Astrocyte of the cerebellum (primary cell): ENCODE measurements at regions not wholly inside any gene's neighbourhood (a gene's known extent, or its start where the extent isn't known, plus 50 kb on each side); places are given as distances from the start of the nearest gene placed in this dataset.
A peak's percentile ranks its signal among the peaks of the same experiment; 100 is the strongest.
"Not testable (repeated sequence)": the region's sequence is repeated elsewhere in the genome, so short reads cannot be mapped to it uniquely, and the experiment has no call there.

Source experiments
- DNase-seq: peaks from one replicate; pipeline ENCODE4 v3.0.0-alpha.2; 2011; ENCODE audit warnings: low read depth
- H3K4me3 ChIP-seq: 2 replicates; pipeline ENCODE4 v1.5.1; 2011; ENCODE audit warnings: mild to moderate bottlenecking, low read depth, low read length, moderate library complexity
- CTCF ChIP-seq: IDR thresholded peaks from 2 replicates; pipeline ENCODE4 v1.5.1; 2012; ENCODE audit warnings: low read length, low read depth, moderate library complexity, mild to moderate bottlenecking; ENCODE audit errors: missing control alignments
- in situ Hi-C: cut with HindIII; loops from 2 replicates; pipeline ENCODE4 v1.10.0; 2017; ENCODE audit warnings: low sequenced_read_pairs

DNA sequence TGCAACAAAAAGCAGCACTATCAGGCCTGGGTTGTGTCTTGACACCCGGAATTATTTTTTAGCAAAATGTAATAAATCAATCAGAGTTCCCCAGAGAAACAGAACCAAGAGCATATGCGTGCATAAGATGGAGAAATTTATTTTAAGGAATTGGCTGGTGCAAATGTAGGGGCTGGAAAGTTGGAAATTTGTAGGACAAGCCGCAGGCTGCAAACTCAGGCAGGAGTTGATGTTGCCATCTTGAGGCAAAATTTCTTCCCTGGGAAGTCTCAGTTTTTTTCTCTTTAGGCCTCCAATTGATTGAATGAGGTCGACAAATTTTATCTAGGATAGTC lies 158.9 kb upstream of the FAM20A start:
- no peak overlapping the region for H3K4me3 ChIP-seq
- TF ChIP-seq CTCF = no peak
- DNase-seq = no peak
- in situ Hi-C loops = no loop called here

DNA sequence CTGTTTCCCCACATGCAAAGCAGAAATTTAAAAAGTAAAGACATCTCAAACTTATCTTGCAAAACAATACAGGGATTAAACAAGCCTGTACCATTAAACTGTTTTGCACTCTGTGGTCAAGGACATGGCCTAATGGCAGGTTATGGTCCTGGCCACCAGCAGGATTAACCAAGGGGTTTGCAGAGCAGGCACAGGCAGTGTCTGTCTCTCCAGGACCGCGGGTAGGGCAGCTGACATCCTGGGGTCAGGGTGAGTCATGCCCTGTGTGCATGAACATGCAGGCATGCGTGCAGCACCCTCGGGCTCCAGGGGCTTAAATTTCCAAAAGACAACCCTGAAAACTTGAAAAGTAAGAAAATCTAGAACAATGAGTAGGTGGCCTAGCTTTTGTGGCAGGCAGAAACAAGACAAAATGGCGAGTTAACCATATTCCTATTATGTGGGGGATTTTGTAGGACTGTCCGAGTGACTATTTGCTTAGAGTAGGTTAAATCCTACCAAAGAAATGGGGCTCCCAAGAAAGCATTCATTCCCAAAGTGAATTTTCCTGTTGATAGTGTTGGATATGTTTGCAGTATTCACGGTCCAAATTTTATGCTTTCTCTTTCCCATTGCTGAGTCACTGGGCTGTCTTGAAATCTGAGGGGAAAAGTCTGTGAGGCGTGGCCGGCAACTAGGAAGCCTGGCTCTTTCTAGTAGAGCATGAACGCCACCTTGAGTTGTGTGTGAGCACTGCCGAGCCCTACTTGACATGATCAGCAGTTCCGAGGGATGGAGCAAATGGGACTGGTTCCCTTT lies 158.4 kb upstream of the FAM20A start:
- peak; percentile 91 for DNase-seq
- H3K4me3 ChIP-seq = peak overlapping the region; percentile 14
- TF ChIP-seq CTCF = peak; percentile 97
- in situ Hi-C loops = no loop called here

DNA sequence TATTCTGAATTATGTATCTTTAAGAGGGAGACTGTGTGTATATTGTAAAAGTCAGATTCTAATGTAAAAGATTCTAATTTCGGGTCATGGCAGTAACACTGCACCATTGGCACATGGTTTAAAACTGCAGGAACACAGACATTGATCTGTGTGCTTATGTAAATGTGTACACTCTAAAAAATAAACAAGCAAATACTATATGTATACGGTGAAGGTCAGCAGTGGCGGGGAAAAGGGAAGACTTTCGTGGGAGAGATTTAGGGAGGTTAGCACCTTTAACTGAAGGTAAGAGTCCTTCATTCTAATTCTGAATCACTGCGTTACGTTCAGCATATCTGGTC lies 157.8 kb upstream of the FAM20A start:
- in situ Hi-C loops = no loop called here
- no peak for TF ChIP-seq CTCF
- DNase-seq = no peak
- no peak overlapping the region for H3K4me3 ChIP-seq

GRCh38 chr17:68757866-68758757 lies 156.9 kb upstream of the FAM20A start:
- in situ Hi-C loops, DNase-seq, H3K4me3 ChIP-seq: not testable (repeated sequence)

DNA sequence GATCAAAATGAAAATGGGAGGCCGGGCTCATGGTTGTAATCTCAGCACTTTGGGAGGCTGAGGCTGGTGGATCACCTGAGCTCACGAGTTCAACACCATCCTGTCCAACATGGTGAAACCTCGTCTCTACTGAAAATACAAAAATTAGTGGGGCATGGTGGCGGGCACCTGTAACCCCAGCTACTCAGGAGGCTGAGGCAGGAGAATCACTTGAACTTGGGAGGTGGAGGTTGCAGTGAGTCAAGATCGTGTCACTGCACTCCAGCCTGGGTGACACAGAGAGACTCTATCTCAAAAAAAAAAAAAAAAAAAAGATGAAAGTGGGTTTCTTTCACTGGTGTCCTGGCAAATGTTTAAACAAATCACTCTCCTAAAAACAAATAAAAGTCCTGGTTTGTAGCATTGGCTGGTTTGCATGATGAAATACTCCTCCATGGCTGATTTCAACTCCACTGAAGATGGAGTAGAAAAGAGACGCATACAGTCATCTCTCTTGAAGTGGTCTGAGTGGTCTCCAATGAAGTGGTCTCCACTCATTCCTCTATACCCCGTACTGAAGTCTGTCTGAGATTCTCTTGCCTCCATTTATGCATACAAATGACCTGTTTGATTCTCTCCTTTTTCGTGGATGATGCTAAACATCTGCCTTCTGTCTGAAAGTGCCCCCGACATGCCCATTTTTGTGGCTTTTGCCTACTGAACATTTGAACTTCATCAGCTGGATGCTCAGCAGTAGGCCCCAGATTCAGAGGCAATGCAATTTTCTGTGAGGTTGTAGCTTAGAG lies 153.0 kb upstream of the FAM20A start:
- no peak for TF ChIP-seq CTCF
- DNase-seq = no peak
- in situ Hi-C loops = no loop called here
- H3K4me3 ChIP-seq = no peak overlapping the region

DNA sequence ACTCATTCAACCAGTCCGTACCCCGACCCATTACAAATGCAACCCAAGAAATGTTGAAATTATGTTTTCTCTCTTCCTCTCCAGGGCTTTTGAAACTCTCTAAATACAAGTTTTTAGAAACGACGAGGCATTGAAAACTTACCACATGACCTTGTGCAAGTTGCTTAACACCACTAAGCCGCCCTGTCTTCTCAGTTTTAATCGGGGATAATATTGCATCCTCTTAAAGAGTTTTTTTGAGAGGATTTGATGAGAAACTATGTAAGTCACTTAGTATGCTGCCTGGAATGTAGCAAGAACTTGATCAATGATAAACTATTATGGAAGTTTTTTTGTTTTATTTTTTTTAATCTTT lies 149.0 kb upstream of the FAM20A start:
- in situ Hi-C loops = no loop called here
- no peak for TF ChIP-seq CTCF
- no peak overlapping the region for H3K4me3 ChIP-seq
- DNase-seq = no peak
